OCI-LY7 (cell line): ENCODE measurements at regions not wholly inside any gene's neighbourhood (a gene's known extent, or its start where the extent isn't known, plus 50 kb on each side); places are given as distances from the start of the nearest gene placed in this dataset.

ENCODE experiments used
- BruUV-seq: library from RNA; stranded (reverse); fragments of 400-500 nt; replicated peaks from 2 replicates; lab custom pipeline; 2021; lab: Mats Ljungman, UMichigan
- CTCF ChIA-PET: fragments of 300-600 bp; sonication (Branson Sonifier 250); formaldehyde crosslinking; loops from one replicate; lab custom pipeline; 2022; ENCODE audit warnings: antibody characterized with exemption; ENCODE audit not compliant: unreplicated experiment; lab: Charles Lee
- POLR2A ChIA-PET: fragments of 300-600 bp; sonication (Branson Sonifier 250); formaldehyde crosslinking; loops from one replicate; lab custom pipeline; 2022; ENCODE audit warnings: antibody characterized with exemption; lab: Charles Lee
- DNase-seq: peaks from one replicate; pipeline ENCODE4 v3.0.0-alpha.2; 2015; ENCODE audit warnings: low spot score
- H2AFZ ChIP-seq: fragments of 200-600 bp; sonication (generic), shearing (Covaris generic); 2 replicates; pipeline ENCODE4 v1.6.1; 2014; ENCODE audit warnings: mild to moderate bottlenecking, antibody characterized with exemption, low read length, moderate library complexity
- H3K27ac ChIP-seq: fragments of 200-600 bp; sonication (generic); 2 replicates; pipeline ENCODE4 v1.5.1; 2014; ENCODE audit warnings: mixed run types, low read depth, mild to moderate bottlenecking, moderate library complexity, low read length, inconsistent platforms; ENCODE audit not compliant: poor library complexity, severe bottlenecking
- H3K36me3 ChIP-seq: fragments of 200-600 bp; sonication (generic); 2 replicates; pipeline ENCODE4 v1.6.1; 2014; ENCODE audit warnings: mild to moderate bottlenecking, antibody characterized with exemption, low read length, moderate library complexity, mixed read lengths; ENCODE audit not compliant: insufficient read depth
- H3K4me1 ChIP-seq: fragments of 200-600 bp; sonication (generic); 2 replicates; pipeline ENCODE4 v1.5.1; 2014; ENCODE audit warnings: mild to moderate bottlenecking, low read length; ENCODE audit not compliant: insufficient read depth, poor library complexity, severe bottlenecking
- H3K4me2 ChIP-seq: fragments of 200-600 bp; sonication (generic); 2 replicates; pipeline ENCODE4 v1.6.1; 2014; ENCODE audit warnings: mild to moderate bottlenecking, low read length
- H3K4me3 ChIP-seq: fragments of 200-600 bp; sonication (generic); 2 replicates; pipeline ENCODE4 v1.5.1; 2014; ENCODE audit warnings: mild to moderate bottlenecking, low read depth, low read length; ENCODE audit not compliant: poor library complexity, severe bottlenecking
- H3K79me2 ChIP-seq: fragments of 200-600 bp; sonication (generic); 2 replicates; pipeline ENCODE4 v1.6.1; 2016; ENCODE audit warnings: low read depth, mild to moderate bottlenecking, low read length, moderate library complexity, mixed read lengths; ENCODE audit not compliant: insufficient read depth
- H3K9me2 ChIP-seq: fragments of 200-600 bp; sonication (generic); 2 replicates; pipeline ENCODE4 v1.6.1; 2016; ENCODE audit warnings: mild to moderate bottlenecking, low read length, mixed read lengths; ENCODE audit not compliant: insufficient read depth
- H3K9me3 ChIP-seq: fragments of 200-600 bp; sonication (generic); 2 replicates; pipeline ENCODE4 v1.6.1; 2014; ENCODE audit warnings: mild to moderate bottlenecking, mixed run types, low read length, mixed read lengths
- H4K20me1 ChIP-seq: fragments of 200-600 bp; sonication (generic); 2 replicates; pipeline ENCODE4 v1.6.1; 2014; ENCODE audit warnings: mild to moderate bottlenecking, antibody characterized with exemption, low read length, moderate library complexity, mixed read lengths; ENCODE audit not compliant: insufficient read depth
- EZH2phosphoT487 ChIP-seq: fragments of 200-600 bp; sonication (generic); IDR thresholded peaks from 2 replicates; pipeline ENCODE4 v1.6.1; 2018; ENCODE audit warnings: low read depth, borderline replicate concordance, mild to moderate bottlenecking, mixed run types, antibody characterized with exemption, low read length, moderate library complexity, mixed read lengths
- intact Hi-C: fragments of 100-400 bp; cut with micrococcal nuclease; formaldehyde crosslinking; loops from one replicate; pipeline ENCODE4 v1.10.0; 2022; ENCODE audit not compliant: unreplicated experiment
- TF ChIP-seq, protein P1 (sequence below): fragments of 200-600 bp; sonication (generic); conservative IDR thresholded peaks from 2 replicates; pipeline ENCODE4 v1.5.1; 2014; ENCODE audit warnings: mild to moderate bottlenecking, antibody characterized with exemption, low read length, moderate library complexity, mixed read lengths

DNA sequence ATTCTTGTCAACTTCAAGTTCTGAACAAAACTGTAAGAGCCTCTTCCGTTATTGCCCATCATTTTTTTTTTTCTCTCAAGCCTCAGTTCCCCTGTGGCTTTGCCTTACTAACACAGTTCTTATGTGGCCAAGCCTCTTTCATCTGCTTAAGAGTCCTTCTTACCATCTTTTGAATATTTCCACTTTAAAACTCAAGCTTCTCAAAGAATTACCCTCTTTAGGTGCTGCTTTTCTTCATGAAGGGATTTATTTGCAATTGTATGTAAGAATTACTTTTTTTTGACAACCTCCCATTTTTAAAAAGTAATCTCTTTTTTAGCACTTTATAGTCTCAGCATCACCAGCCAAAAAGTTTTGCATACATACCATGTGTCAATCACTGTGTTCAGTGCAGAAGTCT is 240.2 kb upstream of the RMST start:
- H3K4me2 ChIP-seq = no peak overlapping the region
- H2AFZ ChIP-seq = no peak overlapping the region
- ChIA-PET CTCF (no interaction called here), POLR2A (no interaction called here)
- TF ChIP-seq, protein P1, sequence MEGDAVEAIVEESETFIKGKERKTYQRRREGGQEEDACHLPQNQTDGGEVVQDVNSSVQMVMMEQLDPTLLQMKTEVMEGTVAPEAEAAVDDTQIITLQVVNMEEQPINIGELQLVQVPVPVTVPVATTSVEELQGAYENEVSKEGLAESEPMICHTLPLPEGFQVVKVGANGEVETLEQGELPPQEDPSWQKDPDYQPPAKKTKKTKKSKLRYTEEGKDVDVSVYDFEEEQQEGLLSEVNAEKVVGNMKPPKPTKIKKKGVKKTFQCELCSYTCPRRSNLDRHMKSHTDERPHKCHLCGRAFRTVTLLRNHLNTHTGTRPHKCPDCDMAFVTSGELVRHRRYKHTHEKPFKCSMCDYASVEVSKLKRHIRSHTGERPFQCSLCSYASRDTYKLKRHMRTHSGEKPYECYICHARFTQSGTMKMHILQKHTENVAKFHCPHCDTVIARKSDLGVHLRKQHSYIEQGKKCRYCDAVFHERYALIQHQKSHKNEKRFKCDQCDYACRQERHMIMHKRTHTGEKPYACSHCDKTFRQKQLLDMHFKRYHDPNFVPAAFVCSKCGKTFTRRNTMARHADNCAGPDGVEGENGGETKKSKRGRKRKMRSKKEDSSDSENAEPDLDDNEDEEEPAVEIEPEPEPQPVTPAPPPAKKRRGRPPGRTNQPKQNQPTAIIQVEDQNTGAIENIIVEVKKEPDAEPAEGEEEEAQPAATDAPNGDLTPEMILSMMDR = no peak
- H3K79me2 ChIP-seq = no peaks in the 10 kb centered on the region
- H3K4me3 ChIP-seq = no peak overlapping the region
- H3K9me2 ChIP-seq = no peaks in the 10 kb centered on the region
- H3K4me1 ChIP-seq = no peaks in the 10 kb centered on the region
- H3K27ac ChIP-seq = no peak overlapping the region
- no TSS peak for BruUV-seq
- no peaks in the 10 kb centered on the region for H3K9me3 ChIP-seq
- no peak for DNase-seq
- H4K20me1 ChIP-seq = no peaks in the 10 kb centered on the region
- no peaks in the 10 kb centered on the region for H3K36me3 ChIP-seq
- intact Hi-C loops = no loop called here

DNA sequence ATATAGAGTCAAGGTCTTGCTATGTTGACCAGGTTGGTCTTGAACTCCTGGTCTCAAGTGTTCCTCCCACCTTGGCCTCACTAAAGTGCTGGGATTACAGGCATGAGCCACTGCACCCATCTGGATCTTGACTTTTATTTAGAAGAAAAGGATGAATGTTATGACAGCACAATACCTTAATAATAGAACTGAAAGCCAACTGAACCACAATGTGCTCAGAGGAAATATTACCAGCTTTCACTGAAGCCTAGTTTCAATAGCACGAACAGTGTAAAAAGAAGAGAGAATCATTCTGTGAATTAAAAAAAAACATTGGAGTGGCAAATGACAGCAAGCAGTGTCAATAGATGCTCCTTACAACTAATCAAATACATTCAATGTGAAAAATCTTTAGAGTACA is 239.2 kb upstream of the RMST start:
- H3K27ac ChIP-seq = no peak overlapping the region
- H3K36me3 ChIP-seq = no peaks in the 10 kb centered on the region
- no peak overlapping the region for H3K4me2 ChIP-seq
- no peaks in the 10 kb centered on the region for H3K79me2 ChIP-seq
- H4K20me1 ChIP-seq = no peaks in the 10 kb centered on the region
- no TSS peak for BruUV-seq
- H3K9me2 ChIP-seq = no peaks in the 10 kb centered on the region
- no peak overlapping the region for H2AFZ ChIP-seq
- H3K4me1 ChIP-seq = no peaks in the 10 kb centered on the region
- no peak overlapping the region for H3K4me3 ChIP-seq
- no peaks in the 10 kb centered on the region for H3K9me3 ChIP-seq
- TF ChIP-seq, protein P1 = no peak
- no peak for TF ChIP-seq EZH2phosphoT487
- no peak for DNase-seq
- intact Hi-C loops = no loop called here
- ChIA-PET CTCF (no interaction called here), POLR2A (no interaction called here)

DNA sequence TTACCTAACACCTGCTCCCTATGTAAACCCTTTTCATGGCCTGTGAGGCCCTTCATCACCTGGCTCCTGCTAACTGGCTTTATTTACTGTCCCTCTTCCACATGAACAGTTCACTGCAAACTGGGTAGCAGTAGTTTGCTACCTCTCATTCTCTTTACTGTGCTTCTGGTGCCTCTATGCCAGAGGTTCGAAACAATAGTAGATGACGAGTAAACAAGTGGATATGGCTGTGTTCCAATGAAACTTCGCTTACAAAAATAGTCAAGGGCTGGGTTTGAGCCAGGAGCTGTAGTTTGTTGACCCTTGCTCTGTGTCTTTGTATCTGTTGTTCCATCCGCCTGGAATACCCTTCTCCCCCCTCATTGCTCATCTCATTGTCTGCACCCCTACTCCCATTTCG is 233.6 kb upstream of the RMST start:
- Histone ChIP-seq H3K4me1 (no peaks in the 10 kb centered on the region), H4K20me1 (no peaks in the 10 kb centered on the region), H3K4me2 (no peak overlapping the region), H3K9me3 (no peaks in the 10 kb centered on the region), H3K36me3 (no peaks in the 10 kb centered on the region), H3K27ac (no peak overlapping the region), H3K9me2 (no peaks in the 10 kb centered on the region), H3K4me3 (no peak overlapping the region), H3K79me2 (no peaks in the 10 kb centered on the region), H2AFZ (no peak overlapping the region)
- BruUV-seq = no TSS peak
- no peak for DNase-seq
- TF ChIP-seq EZH2phosphoT487 = no peak
- TF ChIP-seq, protein P1 = no peak
- CTCF ChIA-PET = no interaction called here
- POLR2A ChIA-PET = no interaction called here
- intact Hi-C loops = no loop called here
